ENCODE measurements at regions not wholly inside any gene's neighbourhood (a gene's known extent, or its start where the extent isn't known, plus 50 kb on each side); places are given as distances from the start of the nearest gene placed in this dataset.

GRCh38 chr7:156160811-156161210 lies 348.5 kb upstream of the SHH start:
- no peak overlapping the region for H3K27ac ChIP-seq (replicated peaks)
- H3K4me3 ChIP-seq (replicated peaks; ENCODE audit: insufficient read depth, low read length) = no peak overlapping the region
- DNase-seq (ENCODE audit: low read depth in 1 of 2, low spot score in 1 of 2) = no peak
- H3K27me3 ChIP-seq (ENCODE audit: insufficient read depth, poor library complexity, severe bottlenecking) = no peaks in the 10 kb centered on the region
- no peak for TF ChIP-seq POLR2AphosphoS5 (IDR thresholded peaks at IDR 0.05; ENCODE audit: low read depth)
- no peak for TF ChIP-seq SPI1 (IDR thresholded peaks at IDR 0.05; ENCODE audit: borderline replicate concordance, low read depth)
- no peak for TF ChIP-seq GABPA (IDR thresholded peaks at IDR 0.05; ENCODE audit: low read depth)
- no peak for TF ChIP-seq REST (IDR thresholded peaks at IDR 0.05; ENCODE audit: insufficient replicate concordance, low read depth)
- TF ChIP-seq CTCF (IDR thresholded peaks at IDR 0.05; ENCODE audit: insufficient read depth, low read length) = no peak

GRCh38 chr7:156158693-156159092 lies 346.4 kb upstream of the SHH start:
- Histone ChIP-seq H3K4me3 (replicated peaks; ENCODE audit: insufficient read depth, low read length) (no peak overlapping the region), H3K27me3 (ENCODE audit: insufficient read depth, poor library complexity, severe bottlenecking) (no peaks in the 10 kb centered on the region), H3K27ac (replicated peaks) (no peak overlapping the region)
- TF ChIP-seq POLR2AphosphoS5 (IDR thresholded peaks at IDR 0.05; ENCODE audit: low read depth) (no peak), SPI1 (IDR thresholded peaks at IDR 0.05; ENCODE audit: borderline replicate concordance, low read depth) (no peak), GABPA (IDR thresholded peaks at IDR 0.05; ENCODE audit: low read depth) (no peak), REST (IDR thresholded peaks at IDR 0.05; ENCODE audit: insufficient replicate concordance, low read depth) (no peak), CTCF (IDR thresholded peaks at IDR 0.05; ENCODE audit: insufficient read depth, low read length) (no peak)
- no peak for DNase-seq (ENCODE audit: low read depth in 1 of 2, low spot score in 1 of 2)

- Histone ChIP-seq H3K4me3 (replicated peaks; ENCODE audit: insufficient read depth, low read length) (no peak overlapping the region), H3K27me3 (ENCODE audit: insufficient read depth, poor library complexity, severe bottlenecking) (no peaks in the 10 kb centered on the region), H3K27ac (replicated peaks) (no peak overlapping the region)
- DNase-seq (ENCODE audit: low read depth in 1 of 2, low spot score in 1 of 2) = no peak
- TF ChIP-seq POLR2AphosphoS5 (IDR thresholded peaks at IDR 0.05; ENCODE audit: low read depth) (no peak), REST (IDR thresholded peaks at IDR 0.05; ENCODE audit: insufficient replicate concordance, low read depth) (no peak), SPI1 (IDR thresholded peaks at IDR 0.05; ENCODE audit: borderline replicate concordance, low read depth) (no peak), GABPA (IDR thresholded peaks at IDR 0.05; ENCODE audit: low read depth) (no peak), CTCF (IDR thresholded peaks at IDR 0.05; ENCODE audit: insufficient read depth, low read length) (no peak)
Observed at GRCh38 chr7:156158213-156158612, 345.9 kb upstream of the SHH start.
